MM.1S (cell line): ENCODE measurements at regions not wholly inside any gene's neighbourhood (a gene's known extent, or its start where the extent isn't known, plus 50 kb on each side); places are given as distances from the start of the nearest gene placed in this dataset.

Source experiments
- CTCF ChIP-seq: fragments of 300-600 bp; sonication (generic); IDR thresholded peaks from 2 replicates; pipeline ENCODE4 v1.5.1; 2016; ENCODE audit warnings: antibody characterized with exemption, low read length, mixed read lengths
- EZH2 ChIP-seq: fragments of 300-600 bp; sonication (generic); optimal IDR thresholded peaks from 2 replicates; pipeline ENCODE3; 2017; ENCODE audit warnings: low read depth, mild to moderate bottlenecking, antibody characterized with exemption, low read length, mixed read lengths
- EZH2phosphoT487 ChIP-seq: fragments of 300-600 bp; sonication (generic); IDR thresholded peaks from 2 replicates; pipeline ENCODE4 v1.6.1; 2018; ENCODE audit warnings: antibody characterized with exemption, low read length

- no peak for TF ChIP-seq CTCF
- no peak for TF ChIP-seq EZH2
- no peak for TF ChIP-seq EZH2phosphoT487
These were observed 261.4 kb downstream of the DHX15 start for GRCh38 chr4:24322995-24323394.
